ENCODE measurements at regions not wholly inside any gene's neighbourhood (a gene's known extent, or its start where the extent isn't known, plus 50 kb on each side); places are given as distances from the start of the nearest gene placed in this dataset.

- peak; percentile 58 for DNase-seq
Observed at GRCh38 chr2:118185210-118186109, 97.2 kb downstream of the INSIG2 start.

DNA sequence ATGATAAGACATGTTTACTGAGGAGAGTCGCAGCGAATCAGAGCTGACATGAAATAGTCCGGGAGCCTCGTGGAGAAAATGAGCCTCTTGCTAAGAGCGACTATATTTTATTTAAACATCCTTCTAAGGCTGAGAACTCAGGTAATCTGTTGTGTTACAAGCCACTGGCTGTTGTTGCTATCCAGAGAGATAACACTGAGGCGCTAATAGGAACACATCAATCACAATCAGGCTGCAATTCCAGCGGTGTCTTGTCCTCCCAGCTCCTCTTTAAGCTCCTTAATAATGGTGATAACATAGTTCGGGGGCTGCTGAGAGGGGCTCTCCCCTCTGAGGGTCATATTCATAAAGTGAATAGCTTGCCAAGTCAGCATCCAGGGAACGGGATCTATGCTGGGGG lies 95.1 kb downstream of the INSIG2 start:
- no peak for DNase-seq

DNA sequence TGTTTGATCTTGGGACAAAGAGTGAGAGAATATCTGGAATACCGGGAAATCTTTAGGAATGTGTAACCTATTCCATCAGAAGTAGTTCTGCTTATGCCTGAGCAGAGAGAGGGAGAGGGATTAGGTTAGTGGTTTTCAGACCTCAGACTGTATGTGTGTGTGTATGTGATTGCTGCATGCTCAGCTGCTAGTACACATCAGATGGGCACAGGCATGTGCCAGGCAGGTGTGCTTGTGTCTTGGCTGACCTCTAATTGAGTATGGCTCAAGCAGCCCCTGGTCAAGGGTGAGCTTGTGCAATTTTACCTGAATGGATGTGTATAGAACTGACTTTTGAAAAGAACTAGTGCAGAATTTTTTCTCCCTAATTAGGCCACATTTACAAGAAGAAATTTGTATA lies 91.2 kb downstream of the INSIG2 start:
- DNase-seq = no peak

DNA sequence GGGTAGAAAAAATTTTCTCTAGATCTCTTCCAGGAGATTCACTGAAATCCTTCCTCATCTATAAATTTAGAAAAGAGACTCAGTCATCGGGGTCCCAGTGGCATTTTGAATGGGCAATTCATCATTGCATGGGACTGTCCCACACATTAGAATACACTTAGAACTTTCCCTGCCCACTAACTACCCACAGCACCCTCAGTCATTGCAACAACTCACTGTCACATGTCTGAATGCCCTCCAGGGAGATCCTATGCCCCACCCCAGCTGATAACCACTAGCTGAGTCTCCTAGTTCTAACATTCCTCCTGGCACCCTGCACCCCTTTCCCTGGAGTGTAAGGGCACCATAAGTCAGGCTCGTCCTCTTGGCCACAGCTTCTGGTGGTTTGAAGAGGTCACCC lies 89.6 kb downstream of the INSIG2 start:
- DNase-seq = no peak

GRCh38 chr2:118177318-118177717 lies 89.0 kb downstream of the INSIG2 start:
- DNase-seq = no peak

- no peak for DNase-seq
Observed at GRCh38 chr2:118176601-118177000, 88.3 kb downstream of the INSIG2 start.

- DNase-seq = no peak
Observed at GRCh38 chr2:118171546-118171945, 83.3 kb downstream of the INSIG2 start.

DNA sequence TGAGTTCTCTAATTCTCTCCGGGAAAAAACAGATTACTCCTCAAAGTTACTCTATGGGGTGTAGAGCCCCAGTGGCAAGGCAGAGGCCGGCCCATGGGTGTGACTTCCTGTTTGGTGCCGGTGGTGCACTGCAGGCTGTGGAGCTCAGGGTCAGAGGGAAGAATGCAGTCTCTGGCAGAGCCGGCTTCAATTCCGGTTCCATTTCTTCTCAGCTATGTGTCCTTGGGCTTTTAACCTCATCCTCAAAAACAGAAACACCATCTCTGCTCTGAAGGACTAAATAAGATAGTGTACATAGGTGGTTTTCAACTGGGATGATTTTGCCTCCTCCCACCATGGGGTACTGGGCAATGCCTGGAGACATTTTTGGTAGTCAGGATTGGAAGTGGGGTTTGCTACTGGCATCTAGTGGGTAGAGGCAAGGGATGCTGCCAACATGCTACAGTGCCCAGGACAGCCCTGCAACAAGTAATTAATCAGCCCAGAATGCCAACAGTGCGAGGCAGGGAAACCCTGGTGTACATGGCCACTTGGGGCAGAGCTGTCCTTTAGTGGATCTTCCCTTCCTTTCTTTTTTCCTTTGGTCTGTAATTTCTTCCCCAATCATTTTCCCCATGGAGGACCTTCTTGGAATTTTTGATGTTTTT lies 81.2 kb downstream of the INSIG2 start:
- DNase-seq = no peak

DNA sequence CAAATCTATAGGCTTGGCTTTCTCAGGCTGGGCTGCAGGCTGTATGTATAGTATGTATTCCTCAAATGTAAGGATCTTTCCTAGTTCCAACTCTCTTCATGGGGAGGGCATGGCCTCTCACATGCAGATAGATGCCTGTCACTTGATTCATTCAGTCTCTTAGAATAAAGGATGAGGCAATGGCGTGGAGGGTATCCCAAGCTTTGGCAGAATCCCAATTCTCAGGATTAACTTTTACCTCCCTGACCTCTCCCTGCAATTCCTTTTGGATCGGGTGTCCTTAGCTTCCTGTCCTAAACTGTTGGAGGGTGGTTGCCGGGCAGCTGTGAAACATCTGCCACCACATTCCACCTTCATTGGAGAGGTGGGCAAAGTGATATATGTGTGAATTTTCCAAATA lies 80.3 kb downstream of the INSIG2 start:
- DNase-seq = no peak

DNA sequence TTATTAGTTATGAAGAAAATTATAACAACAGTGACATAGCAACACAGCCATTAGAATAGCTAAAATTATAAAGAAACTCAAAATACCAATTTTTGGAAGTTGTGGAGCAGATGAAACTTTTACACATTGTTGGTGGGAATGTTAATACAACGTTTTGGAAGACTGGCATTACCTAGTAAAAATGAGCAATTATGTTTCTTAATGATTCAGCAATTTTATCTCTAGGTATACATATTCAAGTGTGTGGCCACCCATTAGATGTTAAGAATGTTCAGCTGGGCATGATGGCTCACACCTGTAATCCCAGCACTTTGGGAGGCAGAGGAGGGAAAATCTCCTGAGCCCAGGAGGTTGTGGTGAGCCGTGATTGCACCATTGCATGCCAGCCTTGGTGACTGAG lies 78.8 kb downstream of the INSIG2 start:
- no peak for DNase-seq

DNA sequence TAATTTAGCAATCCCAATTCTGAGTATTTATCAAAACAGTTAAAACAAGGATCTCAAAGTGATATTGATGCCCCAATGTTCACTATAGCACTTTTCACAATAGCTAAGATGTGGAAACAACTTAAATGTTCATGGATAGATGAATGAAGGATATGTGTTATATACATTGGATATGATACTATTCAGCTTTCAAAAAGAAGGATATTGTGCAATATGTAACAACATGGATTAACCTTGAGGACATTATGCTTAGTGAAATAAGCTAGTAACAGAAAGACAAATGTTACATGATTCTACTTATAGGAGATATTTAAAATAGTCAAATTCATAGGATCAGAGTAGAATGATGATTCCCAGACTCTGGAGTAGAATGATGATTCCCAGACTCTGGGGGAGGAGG lies 78.0 kb downstream of the INSIG2 start:
- no peak for DNase-seq

- DNase-seq = no peak
Observed at GRCh38 chr2:118165595-118165994, 77.3 kb downstream of the INSIG2 start.
